IMR-90 (cell line): ENCODE measurements at regions not wholly inside any gene's neighbourhood (a gene's known extent, or its start where the extent isn't known, plus 50 kb on each side); places are given as distances from the start of the nearest gene placed in this dataset.

Source experiments
- ATAC-seq: fragments of 200-7000 bp; cut with Tn5 transposase; 2 replicates; pipeline ENCODE4 v1.9.1; 2020; ENCODE audit warnings: low read depth, mild to moderate bottlenecking, moderate library complexity
- BruUV-seq: library from RNA; stranded (reverse); fragments of 400-500 nt; replicated peaks from 2 replicates; lab custom pipeline; 2021; lab: Mats Ljungman, UMichigan
- CTCF ChIA-PET: fragments of 300-600 bp; formaldehyde crosslinking; extraction: SDS; loops from one replicate; lab custom pipeline; 2021; ENCODE audit warnings: antibody characterized with exemption; lab: Yijun Ruan, JAX
- POLR2A ChIA-PET: fragments of 300-600 bp; sonication (Branson Sonifier 250); formaldehyde crosslinking; loops from one replicate; lab custom pipeline; 2022; ENCODE audit warnings: antibody characterized with exemption; ENCODE audit not compliant: unreplicated experiment; lab: Charles Lee
- DNase-seq: peaks from one replicate; pipeline ENCODE4 v3.0.0; 2013
- H2AFZ ChIP-seq: replicated peaks from 2 replicates; pipeline ENCODE3; 2013; ENCODE audit warnings: low read length, mild to moderate bottlenecking; ENCODE audit not compliant: poor library complexity
- H2AK5ac ChIP-seq: 2 replicates; pipeline ENCODE4 v1.6.1; 2013; ENCODE audit warnings: low read depth, low read length, inconsistent platforms
- H2AK9ac ChIP-seq: replicated peaks from 2 replicates; pipeline ENCODE3; 2013; ENCODE audit warnings: mild to moderate bottlenecking, low read depth, low read length, moderate library complexity; ENCODE audit not compliant: poor library complexity
- H2BK120ac ChIP-seq: 2 replicates; pipeline ENCODE4 v1.6.1; 2013; ENCODE audit warnings: low read depth, low read length, inconsistent platforms
- H2BK15ac ChIP-seq: 3 replicates; pipeline ENCODE4 v1.6.1; 2013; ENCODE audit warnings: low read depth, low read length, inconsistent platforms
- H2BK20ac ChIP-seq: 2 replicates; pipeline ENCODE4 v1.6.1; 2013; ENCODE audit warnings: low read depth, mild to moderate bottlenecking, inconsistent platforms, low read length, moderate library complexity
- H2BK5ac ChIP-seq: 2 replicates; pipeline ENCODE4 v1.6.1; 2013; ENCODE audit warnings: mild to moderate bottlenecking, low read depth, low read length, inconsistent platforms; ENCODE audit not compliant: poor library complexity, severe bottlenecking
- H3K14ac ChIP-seq: replicated peaks from 2 replicates; pipeline ENCODE4 v1.6.1; 2013; ENCODE audit warnings: low read depth, low read length, inconsistent platforms
- H3K18ac ChIP-seq: 2 replicates; pipeline ENCODE4 v1.6.1; 2013; ENCODE audit warnings: low read depth, low read length, control low read depth
- H3K23ac ChIP-seq: 2 replicates; pipeline ENCODE4 v1.6.1; 2013; ENCODE audit warnings: low read depth, low read length, inconsistent platforms
- H3K27ac ChIP-seq: 2 replicates; pipeline ENCODE4 v1.5.1; 2013; ENCODE audit warnings: mild to moderate bottlenecking, control low read depth, low read length; ENCODE audit not compliant: insufficient read depth
- H3K27me3 ChIP-seq: 2 replicates; pipeline ENCODE4 v1.6.1; 2013; ENCODE audit warnings: low read length; ENCODE audit not compliant: control insufficient read depth, insufficient read depth
- H3K36me3 ChIP-seq: 2 replicates; pipeline ENCODE4 v1.6.1; 2013; ENCODE audit warnings: low read length, mixed read lengths; ENCODE audit not compliant: control insufficient read depth, insufficient read depth
- H3K4ac ChIP-seq: 2 replicates; pipeline ENCODE4 v1.6.1; 2013; ENCODE audit warnings: low read depth, low read length, inconsistent platforms
- H3K4me1 ChIP-seq: 2 replicates; pipeline ENCODE4 v1.6.1; 2013; ENCODE audit warnings: low read length, mixed read lengths; ENCODE audit not compliant: control insufficient read depth, insufficient read depth
- H3K4me2 ChIP-seq: 2 replicates; pipeline ENCODE4 v1.6.1; 2013; ENCODE audit warnings: low read depth, mild to moderate bottlenecking, control low read depth, low read length, moderate library complexity
- H3K4me3 ChIP-seq: 2 replicates; pipeline ENCODE4 v1.5.1; 2013; ENCODE audit warnings: low read depth, mild to moderate bottlenecking, control low read depth, low read length, moderate library complexity; ENCODE audit not compliant: insufficient read depth
- H3K56ac ChIP-seq: 2 replicates; pipeline ENCODE4 v1.6.1; 2013; ENCODE audit warnings: low read length, inconsistent platforms; ENCODE audit not compliant: insufficient read depth; ENCODE audit errors: extremely low read depth
- H3K79me1 ChIP-seq, 2 experiments: 2 replicates each; pipeline ENCODE4 v1.6.1; 2013; ENCODE audit warnings: low read length in 2 of 2, inconsistent platforms in 1 of 2, low read depth in 1 of 2
- H3K9ac ChIP-seq: 2 replicates; pipeline ENCODE4 v1.6.1; 2013; ENCODE audit warnings: low read depth, low read length, control low read depth
- H3K9me1 ChIP-seq: 2 replicates; pipeline ENCODE4 v1.6.1; 2013; ENCODE audit warnings: low read length, inconsistent platforms; ENCODE audit not compliant: insufficient read depth
- H3K9me3 ChIP-seq: 2 replicates; pipeline ENCODE4 v1.6.1; 2013; ENCODE audit warnings: low read length; ENCODE audit not compliant: control insufficient read depth, insufficient read depth
- H4K20me1 ChIP-seq: 2 replicates; pipeline ENCODE4 v1.6.1; 2013; ENCODE audit warnings: low read length, inconsistent platforms; ENCODE audit not compliant: insufficient read depth
- H4K5ac ChIP-seq: 2 replicates; pipeline ENCODE4 v1.6.1; 2013; ENCODE audit warnings: mild to moderate bottlenecking, low read depth, low read length, control low read depth
- H4K8ac ChIP-seq, 2 experiments: 2 replicates each; pipeline ENCODE4 v1.6.1; 2013; ENCODE audit warnings: low read depth in 2 of 2, low read length in 2 of 2, control low read depth in 1 of 2, inconsistent platforms in 1 of 2
- H4K91ac ChIP-seq: 2 replicates; pipeline ENCODE4 v1.6.1; 2013; ENCODE audit warnings: low read depth, low read length, inconsistent platforms; ENCODE audit not compliant: insufficient read depth
- CHD1 ChIP-seq: IDR thresholded peaks from 2 replicates; pipeline ENCODE4 v1.6.1; 2012; ENCODE audit warnings: low read depth, low read length, improper control_type of control experiment
- MAFK ChIP-seq: IDR thresholded peaks from 2 replicates; pipeline ENCODE4 v1.6.1; 2012; ENCODE audit warnings: low read depth, low read length, improper control_type of control experiment
- NFE2L2 ChIP-seq: fragments of 150-350 bp; IDR thresholded peaks from 2 replicates; pipeline ENCODE4 v1.6.1; 2016; ENCODE audit warnings: low read depth, mild to moderate bottlenecking, low read length
- RAD21 ChIP-seq: IDR thresholded peaks from 2 replicates; pipeline ENCODE4 v1.6.1; 2012; ENCODE audit warnings: low read length, improper control_type of control experiment
- RFX5 ChIP-seq: IDR thresholded peaks from 2 replicates; pipeline ENCODE4 v1.8.0; 2012; ENCODE audit warnings: low read depth, mild to moderate bottlenecking, low read length, moderate library complexity
- USF2 ChIP-seq: fragments of 150-350 bp; IDR thresholded peaks from 2 replicates; pipeline ENCODE4 v1.6.1; 2017; ENCODE audit warnings: mild to moderate bottlenecking, antibody characterized with exemption, low read length, low read depth
- WGBS, 2 experiments: methylation state at CpG; one replicate each; pipeline versions ENCODE4 v1.1.5 to v1.1.7; 2013; ENCODE audit warnings: missing lambda C conversion rate in 2 of 2; ENCODE audit not compliant: insufficient read length in 1 of 2; ENCODE audit errors: extremely low coverage in 2 of 2; 5-methylcytosine and 5-hydroxymethylcytosine counted together
- dilution Hi-C: fragments of 300-500 bp; cut with HindIII; formaldehyde crosslinking; loops from one replicate; pipeline ENCODE4 v1.14.3; 2018; ENCODE audit warnings: low sequenced_read_pairs; ENCODE audit not compliant: unreplicated experiment
- in situ Hi-C: fragments of 300-500 bp; cut with MboI; formaldehyde crosslinking; loops from 3 replicates; pipeline ENCODE4 v1.14.3; 2019; ENCODE audit warnings: low sequenced_read_pairs, inconsistent platforms, mixed read lengths
- intact Hi-C: fragments of 100-400 bp; cut with micrococcal nuclease; formaldehyde crosslinking; loops from 2 replicates; pipeline ENCODE4 v1.10.0; 2022

- no peak overlapping the region for H3K4me3 ChIP-seq
- no peaks in the 10 kb centered on the region for H4K20me1 ChIP-seq
- H2AK5ac ChIP-seq = no peak overlapping the region
- no peak overlapping the region for H2BK120ac ChIP-seq
- H3K9ac ChIP-seq = no peak overlapping the region
- intact Hi-C loops (no loop called here), dilution Hi-C loops (no loop called here), in situ Hi-C loops (no loop called here)
- H3K79me1 ChIP-seq = no peaks in the 10 kb centered on the region
- no peaks in the 10 kb centered on the region for H3K9me3 ChIP-seq
- H3K4ac ChIP-seq = no peak overlapping the region
- no peak overlapping the region for H3K18ac ChIP-seq
- H3K9me1 ChIP-seq = no peaks in the 10 kb centered on the region
- no peak overlapping the region for H3K4me2 ChIP-seq
- H2BK5ac ChIP-seq = no peak overlapping the region
- H2AK9ac ChIP-seq = no peak overlapping the region
- 80% methylated on average over 1 of the region's 7 CpGs; no CpG with 5 or more reads in 1 of the 2 experiments for WGBS, 2 experiments
- H3K56ac ChIP-seq = no peak overlapping the region
- H3K4me1 ChIP-seq = no peaks in the 10 kb centered on the region
- ChIA-PET POLR2A (no interaction called here), CTCF (interaction anchor here (0.6 kb wide), 2 partner anchors 78 to 655 kb away, joined by 3 to 4 read pairs; no protein-coding TSS in a partner anchor)
- H3K27me3 ChIP-seq = no peaks in the 10 kb centered on the region; the same call in 1 of the 2 replicates
- no peak overlapping the region for H4K8ac ChIP-seq
- H4K91ac ChIP-seq = no peak overlapping the region
- no peak overlapping the region for H3K14ac ChIP-seq
- TF ChIP-seq USF2 (no peak), MAFK (no peak), CHD1 (no peak), NFE2L2 (no peak), RFX5 (no peak), RAD21 (no peak)
- H2BK20ac ChIP-seq = no peak overlapping the region
- H4K5ac ChIP-seq = no peak overlapping the region
- H3K27ac ChIP-seq = no peak overlapping the region
- H3K36me3 ChIP-seq = no peaks in the 10 kb centered on the region
- no peak overlapping the region for H2BK15ac ChIP-seq
- BruUV-seq = no TSS peak
- H2AFZ ChIP-seq = no peak overlapping the region
- ATAC-seq = no peak
- no peak overlapping the region for H3K23ac ChIP-seq
- DNase-seq = no peak
Measured at GRCh38 chr2:151083856-151084795, 177.5 kb downstream of the RBM43 start.
